GM21447 (cell line): ENCODE measurements at regions not wholly inside any gene's neighbourhood (a gene's known extent, or its start where the extent isn't known, plus 50 kb on each side); places are given as distances from the start of the nearest gene placed in this dataset.
"Not testable (repeated sequence)": the region's sequence is repeated elsewhere in the genome, so short reads cannot be mapped to it uniquely, and the experiment has no call there.

Experiments
- ATAC-seq: cut with Tn5 transposase; IDR thresholded peaks from one replicate; pipeline ENCODE4 v1.9.1; 2021; ENCODE audit not compliant: unreplicated experiment

DNA sequence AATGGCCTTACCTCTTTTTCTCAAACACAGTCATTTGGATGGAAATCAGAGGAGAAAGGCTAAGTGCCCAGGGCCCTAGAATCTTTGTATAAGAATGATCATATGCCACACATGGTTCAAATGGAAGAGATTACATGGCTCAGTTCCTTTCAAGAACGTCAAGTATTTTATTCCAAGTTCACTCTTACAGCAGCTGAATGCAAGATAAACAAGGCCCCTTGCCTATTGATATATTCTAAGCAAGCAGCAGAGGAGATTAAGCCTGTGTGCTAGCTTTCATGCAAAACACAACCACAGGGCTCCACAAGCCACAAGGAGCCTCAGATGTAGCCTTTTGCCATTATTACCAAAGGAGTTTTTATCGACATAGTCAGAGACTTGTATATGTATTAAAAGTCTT lies 55.3 kb upstream of the SLCO6A1 start:
- ATAC-seq: no peak

DNA sequence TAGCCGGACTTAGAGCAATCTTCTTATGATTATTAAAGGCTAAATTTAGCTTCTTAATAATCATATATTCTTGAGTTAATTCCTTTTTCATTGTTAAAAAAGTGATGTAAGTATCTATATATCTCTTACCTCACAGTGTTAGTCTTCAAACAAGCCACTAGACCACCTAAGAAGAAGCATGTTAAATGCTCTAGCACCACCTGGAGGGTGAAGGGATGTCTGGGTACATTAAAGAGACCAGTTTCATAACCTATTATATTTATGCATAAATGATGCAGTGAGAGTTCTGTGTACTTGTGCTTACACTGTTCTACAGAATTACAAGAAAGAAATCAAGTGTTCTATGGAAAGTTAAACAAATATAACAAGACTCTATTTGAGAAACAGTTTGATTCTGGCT lies 55.9 kb upstream of the SLCO6A1 start:
- no peak for ATAC-seq

DNA sequence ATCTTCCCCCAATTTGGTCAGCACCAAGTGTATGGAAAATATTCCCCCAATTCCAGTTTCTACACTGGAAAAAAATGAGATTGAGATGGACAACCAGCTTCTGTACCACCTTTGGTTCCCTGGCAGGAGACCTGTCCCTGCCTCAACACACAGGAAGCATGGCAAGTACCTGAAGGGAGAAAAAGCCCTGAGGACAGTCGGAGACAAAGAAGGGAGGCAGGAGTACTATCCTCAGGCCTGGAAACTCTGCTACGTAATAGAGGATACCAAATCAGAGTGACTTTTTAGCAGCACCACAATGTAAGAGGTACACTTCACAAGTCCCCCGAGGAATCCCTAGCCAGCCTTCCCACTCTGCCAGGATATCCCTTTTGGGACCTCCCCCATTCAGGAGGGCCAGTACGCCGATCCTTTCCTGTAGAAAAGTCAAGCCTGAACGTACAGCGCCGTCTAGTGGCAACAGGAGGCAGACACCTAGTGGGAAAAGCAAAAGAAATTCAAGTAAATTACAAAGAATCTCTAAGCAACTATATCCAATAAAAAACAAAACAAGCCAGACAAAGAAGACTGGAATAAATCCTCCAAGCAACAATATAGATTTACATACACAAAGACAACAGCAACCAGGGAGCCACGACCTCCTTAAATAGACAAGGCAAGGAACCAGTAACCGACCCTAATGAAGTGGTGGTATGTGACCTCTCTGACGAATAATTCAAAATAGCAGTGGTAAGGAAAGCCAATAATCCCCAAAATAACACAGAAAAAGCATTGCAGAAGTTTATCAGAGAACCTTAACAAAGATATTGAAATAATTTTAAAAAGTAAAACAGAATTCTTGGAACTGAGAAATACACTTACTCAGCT lies 63.3 kb upstream of the SLCO6A1 start:
- no peak for ATAC-seq

DNA sequence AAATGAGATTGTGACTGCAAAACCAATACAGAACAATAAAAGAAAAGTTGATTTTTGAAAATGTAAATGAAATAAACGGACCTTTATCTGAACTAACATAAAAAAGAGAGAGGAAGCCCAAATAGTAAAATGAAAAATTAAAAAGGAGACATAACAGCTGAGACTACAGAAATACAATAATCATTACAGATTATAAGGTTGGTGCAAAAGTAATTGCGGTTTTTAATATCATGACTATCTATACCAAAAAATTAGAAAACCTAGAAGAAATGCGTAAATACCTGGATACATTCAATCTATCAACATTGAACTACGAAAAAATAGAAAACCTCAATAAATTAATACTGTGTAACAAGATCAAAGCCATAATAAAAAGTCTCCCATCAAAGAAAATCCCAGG lies 71.9 kb upstream of the SLCO6A1 start:
- no peak for ATAC-seq

DNA sequence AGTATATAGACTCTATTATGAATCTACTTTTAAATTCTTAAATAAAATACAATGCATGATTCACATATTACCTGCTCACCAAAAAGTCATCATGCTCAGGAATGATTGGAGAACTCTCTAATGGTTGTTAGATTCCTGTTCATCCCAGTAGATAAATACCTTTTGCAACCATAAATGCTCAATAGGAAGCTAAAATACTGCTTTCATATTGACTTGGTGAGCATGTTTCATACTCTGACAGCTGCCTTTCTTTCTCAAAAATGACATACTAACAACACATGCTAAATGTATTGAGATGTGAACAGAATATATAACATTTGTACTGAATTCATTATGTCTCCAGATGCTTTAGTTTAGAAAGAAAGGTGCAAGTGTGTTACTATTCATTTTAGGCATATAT lies 79.6 kb upstream of the SLCO6A1 start:
- no peak for ATAC-seq

DNA sequence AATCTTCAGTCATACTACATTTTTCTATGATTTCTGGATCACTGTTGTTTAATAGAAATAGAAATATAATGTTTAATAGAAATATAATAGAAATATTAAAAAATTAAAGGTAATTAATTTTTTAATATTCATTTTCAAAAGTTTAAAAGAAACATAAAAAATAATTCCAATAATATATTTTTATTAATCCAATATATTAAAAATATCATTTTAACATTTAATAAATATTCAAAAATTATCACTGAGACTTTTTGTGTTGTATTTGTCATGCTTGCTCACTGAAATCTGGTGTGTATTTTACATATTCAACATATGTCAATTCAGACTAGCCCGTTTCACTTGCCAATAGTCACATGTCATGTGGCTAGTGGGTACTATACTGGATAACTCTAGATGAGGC lies 80.6 kb upstream of the SLCO6A1 start:
- ATAC-seq: no peak

DNA sequence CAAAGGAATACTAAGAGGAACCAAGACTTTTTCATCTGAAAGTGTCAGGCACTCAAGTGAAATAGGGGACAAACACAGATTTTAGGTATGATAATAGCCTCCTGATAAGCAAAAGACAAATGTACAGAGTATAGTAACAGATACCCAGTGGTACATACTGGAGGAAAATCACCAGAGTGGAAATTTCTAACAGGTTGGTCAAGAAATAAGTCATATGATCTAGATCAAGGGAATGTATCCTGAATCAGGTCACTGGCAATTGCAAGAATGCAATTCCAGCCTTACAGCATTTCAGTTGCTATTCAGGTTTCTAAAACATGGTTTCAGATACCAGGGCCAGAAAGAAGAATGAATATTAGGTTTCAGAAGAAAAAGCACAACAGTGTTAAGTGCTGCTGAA lies 82.2 kb upstream of the SLCO6A1 start:
- ATAC-seq: no peak

DNA sequence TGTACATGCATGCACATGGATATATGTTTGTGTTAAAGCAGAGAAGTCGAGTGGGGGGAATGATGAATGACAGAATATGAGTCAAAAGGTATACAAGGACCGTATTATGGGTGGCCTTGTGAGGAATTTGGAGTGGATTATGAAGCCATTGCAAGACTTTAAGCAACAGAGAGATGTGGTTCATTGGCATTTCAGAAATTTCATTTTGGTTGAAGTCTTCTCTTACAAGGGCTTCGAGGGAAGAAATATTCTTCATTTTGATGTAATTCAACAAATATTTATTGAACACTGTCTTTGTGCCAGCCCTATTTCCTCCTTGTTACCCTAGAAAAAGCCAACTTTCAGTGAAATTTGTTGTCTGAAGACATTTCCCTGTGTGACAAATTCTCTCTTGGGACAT lies 83.9 kb upstream of the SLCO6A1 start:
- no peak for ATAC-seq

DNA sequence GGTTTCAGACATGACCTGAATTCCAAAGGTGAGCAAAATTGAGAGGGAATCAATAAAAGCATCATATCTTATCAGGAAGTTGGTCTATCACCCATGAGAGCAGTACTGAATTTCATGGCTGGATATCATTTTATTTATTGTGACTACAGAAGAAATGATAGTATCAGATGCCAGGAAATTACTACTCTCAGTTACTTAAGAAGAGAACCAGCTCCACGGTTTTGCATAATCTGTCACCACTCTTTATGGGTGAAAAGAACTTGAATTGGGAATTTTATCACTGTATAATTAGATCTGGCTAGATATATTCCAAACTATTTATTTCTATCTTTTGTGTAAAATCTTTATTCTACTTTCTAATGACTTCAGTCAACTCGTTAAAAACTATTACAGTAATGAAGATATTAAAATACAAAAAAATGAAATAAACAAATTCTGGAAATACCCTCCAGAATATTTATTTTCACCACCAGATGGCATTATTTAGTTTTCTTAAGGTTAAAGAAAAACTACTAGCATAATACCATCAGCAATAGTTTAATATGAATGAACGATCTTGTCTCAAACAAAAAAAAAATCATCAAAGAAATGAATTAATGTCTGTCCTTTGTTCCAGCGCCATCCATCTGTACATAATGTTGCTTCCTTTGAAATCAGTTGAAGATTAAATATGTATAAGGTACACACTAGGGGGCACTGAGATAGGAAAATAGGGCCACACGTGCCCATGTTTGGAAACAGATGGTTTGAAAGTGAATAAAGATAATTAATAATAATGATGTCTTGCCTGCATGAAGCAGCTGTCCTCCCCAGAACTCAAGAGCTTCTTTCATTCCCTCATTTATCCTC lies 84.7 kb upstream of the SLCO6A1 start:
- ATAC-seq: no peak

DNA sequence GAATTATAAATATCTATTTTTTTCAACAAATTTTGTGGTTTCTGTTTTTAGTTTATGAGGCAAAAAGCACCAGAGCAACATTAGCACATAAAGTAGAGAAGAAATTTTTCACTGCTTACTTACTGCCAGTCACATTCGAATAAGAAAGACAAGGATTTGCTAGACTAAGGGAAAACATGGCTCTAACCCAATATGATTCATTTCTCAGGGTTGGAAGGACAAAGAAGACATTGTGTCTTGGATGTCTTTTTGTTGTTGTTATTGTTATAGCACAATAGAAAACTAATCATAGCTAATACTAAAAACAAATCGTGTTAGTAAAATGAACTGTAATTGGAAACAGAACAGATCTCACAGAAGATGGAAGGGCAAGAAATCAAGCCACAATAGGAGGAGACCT lies 90.9 kb upstream of the SLCO6A1 start:
- ATAC-seq: no peak

DNA sequence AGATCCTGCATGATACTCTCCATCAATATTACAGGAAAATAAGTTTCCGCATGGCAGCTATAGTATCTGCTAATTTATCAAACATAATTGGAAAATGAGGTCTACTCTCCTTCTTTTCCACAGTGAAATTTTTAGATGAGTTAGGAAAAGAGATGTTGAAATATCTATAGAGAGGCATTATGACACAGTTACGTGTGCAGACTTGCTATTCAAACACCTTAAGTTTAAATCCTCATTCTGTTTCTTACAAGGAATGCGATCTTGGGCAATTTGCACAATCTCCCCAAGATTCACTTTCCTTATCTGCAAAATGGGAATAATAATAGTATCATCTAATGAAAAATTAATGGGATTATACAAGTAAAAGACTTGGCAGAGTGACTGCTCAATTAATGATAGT lies 91.7 kb upstream of the SLCO6A1 start:
- no peak for ATAC-seq

DNA sequence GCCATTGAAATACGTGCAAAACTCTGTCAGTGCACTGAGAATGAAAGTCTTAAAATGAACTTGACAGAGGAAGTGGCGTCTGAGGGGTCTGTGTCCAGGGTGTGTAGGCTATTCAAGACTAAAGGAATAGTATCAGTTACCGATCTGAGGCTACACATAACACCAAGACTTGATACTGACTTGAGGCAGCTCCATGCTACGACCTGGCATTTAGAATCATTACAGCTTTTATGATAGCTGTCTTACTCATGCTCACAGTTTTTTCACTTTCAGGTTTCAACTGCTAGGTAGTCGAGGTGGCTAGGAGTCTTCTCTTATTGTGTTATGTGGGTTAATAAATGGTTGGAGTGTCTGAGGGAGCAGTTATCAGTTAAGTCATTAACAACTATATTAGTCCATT lies 92.8 kb upstream of the SLCO6A1 start:
- peak; percentile 55 for ATAC-seq

DNA sequence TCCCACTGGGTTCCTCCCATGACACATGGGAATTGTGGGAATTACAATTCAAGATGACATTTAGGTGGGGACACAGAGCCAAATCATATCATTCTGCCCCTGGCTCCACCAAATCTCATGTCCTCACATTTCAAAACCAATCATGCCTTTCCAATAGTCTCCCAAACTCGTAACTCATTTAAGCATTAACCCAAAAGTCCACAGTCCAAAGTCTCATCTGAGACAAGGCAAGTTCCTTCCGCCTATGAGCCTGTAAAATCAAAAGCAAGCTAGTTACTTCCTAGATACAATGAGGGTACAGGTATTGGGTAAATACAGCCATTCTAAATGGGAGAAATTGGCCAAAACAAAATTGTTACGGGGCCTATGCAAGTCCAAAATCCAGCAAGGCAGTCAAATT lies 93.8 kb upstream of the SLCO6A1 start:
- not testable (repeated sequence) for ATAC-seq

DNA sequence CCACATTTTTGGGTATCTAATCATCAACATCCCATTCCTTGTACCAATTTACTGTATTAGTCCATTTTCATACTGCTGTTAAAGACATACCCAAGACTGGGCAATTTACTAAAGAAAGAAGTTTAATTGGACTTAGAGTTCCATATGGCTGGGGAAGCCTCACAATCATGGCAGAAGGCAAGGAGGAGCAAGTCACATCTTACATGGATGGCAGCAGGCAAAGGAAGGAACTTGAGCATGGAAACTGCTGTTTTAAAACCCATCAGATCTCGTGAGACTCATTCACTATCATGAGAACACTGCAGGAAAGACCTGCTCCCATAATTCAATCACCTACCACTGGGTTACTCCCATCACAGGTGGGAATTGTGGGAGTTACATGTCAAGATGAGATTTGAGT lies 95.4 kb upstream of the SLCO6A1 start:
- no peak for ATAC-seq

DNA sequence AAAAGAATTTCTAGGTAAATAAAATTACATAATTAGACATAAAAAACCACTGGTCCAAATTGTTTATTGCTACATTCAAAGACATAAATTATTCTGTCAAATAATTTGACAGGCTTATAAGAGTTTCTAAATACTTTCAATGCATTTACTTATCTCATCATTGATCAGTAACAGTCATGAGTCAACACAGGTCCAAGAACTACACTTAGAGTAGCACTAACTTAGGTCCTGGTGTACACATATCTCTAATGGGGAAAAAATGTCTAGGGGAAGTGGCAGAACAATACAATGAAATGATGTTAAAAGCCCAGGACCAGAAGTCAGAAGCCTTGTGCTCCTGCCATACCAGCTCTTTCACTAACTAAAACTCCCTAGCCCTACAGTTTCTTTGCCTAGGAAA lies 96.5 kb upstream of the SLCO6A1 start:
- ATAC-seq: no peak

DNA sequence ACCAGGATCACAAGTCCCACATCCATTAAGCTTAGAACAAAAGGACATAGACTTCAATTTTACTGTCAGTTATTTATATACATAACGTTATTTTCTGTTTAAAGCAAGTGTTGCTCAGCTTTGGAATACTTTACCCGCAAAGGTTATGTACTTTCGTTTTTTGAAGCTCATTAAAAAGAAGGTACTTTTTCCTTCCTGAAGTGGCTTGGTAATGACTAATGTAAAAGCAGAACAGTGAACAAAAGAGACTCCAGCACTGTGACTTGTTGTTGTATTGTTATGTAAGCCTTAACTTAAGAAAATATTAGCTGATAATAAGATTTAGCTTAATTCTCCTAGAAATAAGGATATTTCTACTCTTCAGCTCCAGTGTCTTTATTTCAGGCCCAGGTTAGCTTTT lies 97.3 kb upstream of the SLCO6A1 start:
- ATAC-seq: peak; percentile 82

DNA sequence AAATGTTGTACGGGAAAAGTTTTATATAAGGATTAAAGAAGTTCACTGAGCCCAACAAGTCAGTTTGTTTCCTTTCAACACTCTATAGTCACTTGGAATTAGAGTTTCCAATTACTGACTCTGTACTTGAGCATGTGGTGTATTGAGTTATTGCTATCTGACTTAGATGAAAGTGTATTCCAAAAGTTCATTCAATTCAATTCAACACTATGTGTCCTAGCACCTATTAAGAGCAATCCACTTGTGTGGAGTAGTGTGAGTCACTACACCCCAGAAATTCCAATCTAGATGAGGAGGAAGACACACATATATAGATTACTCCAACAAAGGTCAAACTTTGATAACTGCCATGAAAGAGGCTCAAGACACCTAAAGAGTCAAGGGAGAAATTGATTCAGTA lies 98.2 kb upstream of the SLCO6A1 start:
- ATAC-seq: no peak

DNA sequence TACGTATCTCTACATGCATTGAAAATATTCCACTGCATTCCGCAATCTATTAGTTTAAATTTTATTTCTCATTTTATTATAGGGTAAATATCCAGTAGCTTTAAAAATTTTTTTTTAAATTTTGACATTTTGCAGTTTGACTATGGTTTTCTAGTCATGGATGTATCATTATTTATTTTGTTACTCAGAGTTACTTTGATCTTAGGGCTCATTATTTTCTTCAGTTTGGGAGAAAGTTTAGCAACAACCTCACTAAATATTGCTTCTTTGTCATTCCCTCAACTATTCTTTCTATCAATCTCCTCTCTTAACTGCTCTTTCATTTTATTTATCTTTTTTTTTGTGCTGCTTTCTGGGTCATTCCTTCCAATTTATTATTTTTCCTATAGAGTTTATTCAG lies 100.5 kb upstream of the SLCO6A1 start:
- ATAC-seq: no peak

DNA sequence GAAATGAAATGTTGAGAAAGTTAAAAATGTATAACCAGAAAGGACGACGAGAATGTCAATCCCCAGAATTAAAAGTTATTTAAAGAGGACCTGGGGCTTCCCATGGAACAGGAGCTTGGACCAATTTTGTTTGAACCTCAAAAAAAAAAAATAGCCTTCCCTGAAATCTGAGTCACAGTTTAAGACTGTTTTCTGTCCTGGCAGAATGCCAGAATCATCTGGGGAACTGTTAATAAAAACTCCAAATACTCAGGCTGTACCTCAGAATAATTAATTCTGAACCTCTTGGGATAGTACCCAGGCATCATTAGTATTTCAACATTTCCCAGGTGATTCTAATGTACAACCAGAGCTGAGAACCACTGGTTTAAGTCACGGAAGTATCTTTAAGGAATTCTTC lies 102.2 kb upstream of the SLCO6A1 start:
- no peak for ATAC-seq

DNA sequence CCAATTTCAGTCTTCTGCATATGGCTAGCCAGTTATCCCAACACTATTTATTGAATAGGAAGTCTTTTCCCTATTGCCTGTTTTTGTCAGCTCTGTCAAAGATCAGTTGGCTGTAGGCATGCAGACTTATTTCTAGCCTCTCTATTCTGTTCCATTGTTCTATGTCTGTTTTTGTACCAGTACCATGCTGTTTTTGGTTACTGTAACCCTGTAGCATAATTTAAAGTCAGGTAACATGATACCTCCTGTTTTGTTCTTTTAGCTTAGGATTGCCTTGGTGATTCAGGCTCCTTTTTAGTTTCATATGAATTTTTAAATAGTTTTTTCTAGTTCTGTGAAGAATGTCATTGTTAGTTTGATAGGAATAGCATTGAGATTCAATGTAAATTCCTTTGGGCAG lies 104.9 kb upstream of the SLCO6A1 start:
- no peak for ATAC-seq

DNA sequence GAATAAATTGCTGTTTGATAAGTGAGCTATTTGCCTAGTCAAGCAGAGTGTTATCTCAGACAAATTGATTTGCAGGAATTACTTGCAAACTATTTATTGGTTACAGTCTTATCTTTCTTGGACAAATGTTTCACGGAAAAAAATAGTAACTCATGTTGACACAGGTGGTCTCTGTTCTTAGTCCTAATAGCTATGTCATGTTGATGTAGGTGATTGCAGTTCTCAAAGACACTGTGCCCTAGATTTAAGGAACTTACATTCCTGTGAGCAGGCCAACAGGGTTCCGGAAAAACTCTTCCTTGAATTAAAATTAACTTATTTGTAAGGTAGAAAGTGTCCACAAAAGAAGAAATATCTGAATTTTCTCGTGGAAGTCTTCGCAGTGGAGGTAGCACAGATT lies 109.6 kb upstream of the SLCO6A1 start:
- no peak for ATAC-seq

DNA sequence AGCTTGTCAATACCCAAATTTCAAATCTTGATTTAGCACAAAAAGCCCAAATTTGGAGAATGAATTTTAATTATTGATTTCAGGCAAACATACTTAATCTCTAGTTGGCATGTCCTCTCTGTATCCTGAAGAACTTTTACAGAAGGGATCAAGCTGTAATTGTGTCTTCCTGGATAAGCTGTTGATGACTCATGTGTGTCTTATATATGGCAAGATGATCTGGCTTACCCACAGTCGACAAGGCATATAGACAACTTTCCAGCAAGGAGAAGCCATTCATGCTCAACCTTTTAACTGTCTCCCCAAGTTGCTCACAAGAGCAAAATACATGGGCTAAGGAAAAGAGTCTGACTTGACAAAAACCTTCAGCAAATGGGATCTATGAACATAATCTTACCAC lies 112.5 kb upstream of the SLCO6A1 start:
- ATAC-seq: no peak
